NCI-H526 treated with DMSO at 0.1 percent for 48 hours (cell line): ENCODE measurements at regions not wholly inside any gene's neighbourhood (a gene's known extent, or its start where the extent isn't known, plus 50 kb on each side); places are given as distances from the start of the nearest gene placed in this dataset.
"Not testable (repeated sequence)": the region's sequence is repeated elsewhere in the genome, so short reads cannot be mapped to it uniquely, and the experiment has no call there.

Experiments used
- DNase-seq: peaks from one replicate; lab custom pipeline; 2025; lab: John Stamatoyannopoulos, UW

GRCh38 chr7:34487391-34488115 is 170.5 kb upstream of the NPSR1 start:
- no peak for DNase-seq

GRCh38 chr7:34488766-34489165 is 169.3 kb upstream of the NPSR1 start:
- no peak for DNase-seq

- no peak for DNase-seq
Observed at GRCh38 chr7:34491899-34492298, 166.1 kb upstream of the NPSR1 start.

- DNase-seq = no peak
Observed at GRCh38 chr7:34493752-34494151, 164.3 kb upstream of the NPSR1 start.

- no peak for DNase-seq
Observed at GRCh38 chr7:34497153-34497777, 160.8 kb upstream of the NPSR1 start.

GRCh38 chr7:34501156-34501555 is 156.9 kb upstream of the NPSR1 start:
- DNase-seq = no peak

GRCh38 chr7:34507191-34507590 is 150.8 kb upstream of the NPSR1 start:
- DNase-seq = no peak

GRCh38 chr7:34523226-34523918 is 134.6 kb upstream of the NPSR1 start:
- DNase-seq = no peak

- DNase-seq = no peak
Observed at GRCh38 chr7:34530259-34530658, 127.8 kb upstream of the NPSR1 start.

- no peak for DNase-seq
Observed at GRCh38 chr7:34539003-34539402, 119.0 kb upstream of the NPSR1 start.

- DNase-seq = no peak
Observed at GRCh38 chr7:34544621-34545020, 113.4 kb upstream of the NPSR1 start.

GRCh38 chr7:34550996-34551395 is 107.0 kb upstream of the NPSR1 start:
- no peak for DNase-seq

GRCh38 chr7:34552502-34552901 is 105.5 kb upstream of the NPSR1 start:
- DNase-seq = no peak

- no peak for DNase-seq
Observed at GRCh38 chr7:34558022-34558421, 100.0 kb upstream of the NPSR1 start.

GRCh38 chr7:34564091-34564490 is 93.9 kb upstream of the NPSR1 start:
- no peak for DNase-seq

GRCh38 chr7:34567906-34568305 is 90.1 kb upstream of the NPSR1 start:
- DNase-seq = no peak

- no peak for DNase-seq
Observed at GRCh38 chr7:34569975-34570699, 87.9 kb upstream of the NPSR1 start.

GRCh38 chr7:34575006-34575405 is 83.0 kb upstream of the NPSR1 start:
- DNase-seq = no peak

GRCh38 chr7:34577934-34578333 is 80.1 kb upstream of the NPSR1 start:
- DNase-seq = not testable (repeated sequence)

- DNase-seq = not testable (repeated sequence)
Observed at GRCh38 chr7:34581698-34582097, 76.3 kb upstream of the NPSR1 start.

GRCh38 chr7:34584526-34584925 is 73.5 kb upstream of the NPSR1 start:
- no peak for DNase-seq

- DNase-seq = no peak
Observed at GRCh38 chr7:34596887-34597286, 61.1 kb upstream of the NPSR1 start.
